ENCODE measurements at regions not wholly inside any gene's neighbourhood (a gene's known extent, or its start where the extent isn't known, plus 50 kb on each side); places are given as distances from the start of the nearest gene placed in this dataset.

DNA sequence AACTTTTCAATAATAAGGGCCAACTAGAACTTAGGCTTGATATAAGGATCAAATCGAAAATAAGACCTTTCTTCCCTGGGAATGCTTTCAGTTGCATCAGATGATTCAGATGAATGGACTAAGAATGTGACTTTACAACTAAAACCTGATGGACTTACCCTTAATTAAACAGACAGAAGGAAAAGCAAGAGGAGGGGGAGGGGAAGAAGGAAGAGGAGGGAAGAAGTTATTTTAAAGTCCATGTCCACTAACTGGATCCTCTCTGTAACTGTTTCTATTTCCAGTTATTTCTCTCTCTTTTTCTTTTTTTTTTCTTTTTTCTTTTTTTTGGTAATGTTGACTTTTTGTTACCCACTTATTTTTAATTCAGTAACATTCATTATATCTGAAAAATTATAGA, 486.0 kb downstream of the MAFB start:
- DNase-seq, result no peak

DNA sequence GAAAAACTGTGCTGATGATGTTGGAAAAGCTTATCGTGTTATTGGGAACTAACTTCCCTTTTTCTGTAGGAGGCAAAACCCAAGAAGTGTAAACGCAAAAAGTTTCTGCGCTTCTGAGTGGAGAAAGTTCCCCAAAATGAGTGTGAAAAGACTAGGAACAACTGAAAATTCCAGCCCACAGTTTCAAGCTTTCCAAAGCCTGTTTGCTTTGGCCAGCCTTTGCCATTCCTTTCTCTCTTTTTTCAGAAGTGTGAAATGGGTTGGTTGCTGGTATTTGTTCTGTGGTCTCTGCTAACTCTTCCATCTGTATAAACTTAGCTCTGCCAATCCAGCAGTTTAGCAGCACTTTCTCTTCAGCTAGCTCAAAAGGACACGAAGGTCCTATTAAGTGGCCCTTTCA, 491.3 kb downstream of the MAFB start:
- no peak for DNase-seq

DNA sequence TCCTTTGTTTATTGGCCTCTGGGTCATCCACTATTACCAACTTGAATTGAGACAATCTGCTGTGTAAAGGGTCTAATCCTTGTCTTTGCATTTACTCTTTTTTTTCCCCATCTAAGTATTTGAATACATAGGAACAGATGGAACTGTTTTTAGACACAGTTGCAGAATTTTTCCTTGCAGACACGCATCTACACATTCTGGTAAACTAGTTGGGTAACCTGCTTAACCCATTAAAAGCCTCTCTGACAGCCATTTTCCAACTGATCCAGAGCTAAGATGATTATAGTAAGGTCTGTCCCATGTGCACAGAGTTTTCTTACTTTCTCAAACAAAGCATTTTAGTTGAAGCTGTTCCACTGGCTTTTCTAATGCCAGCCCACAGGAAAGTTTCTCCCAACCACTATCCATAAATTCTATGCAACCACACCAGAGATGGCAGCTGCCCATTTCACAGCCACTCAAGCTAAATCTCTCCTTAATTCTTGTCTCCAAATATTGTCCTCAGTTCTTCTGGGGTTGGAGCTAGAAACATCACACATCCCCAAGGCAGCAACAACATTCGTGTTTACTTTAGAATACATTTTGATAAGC, 492.1 kb downstream of the MAFB start:
- no peak for DNase-seq

DNA sequence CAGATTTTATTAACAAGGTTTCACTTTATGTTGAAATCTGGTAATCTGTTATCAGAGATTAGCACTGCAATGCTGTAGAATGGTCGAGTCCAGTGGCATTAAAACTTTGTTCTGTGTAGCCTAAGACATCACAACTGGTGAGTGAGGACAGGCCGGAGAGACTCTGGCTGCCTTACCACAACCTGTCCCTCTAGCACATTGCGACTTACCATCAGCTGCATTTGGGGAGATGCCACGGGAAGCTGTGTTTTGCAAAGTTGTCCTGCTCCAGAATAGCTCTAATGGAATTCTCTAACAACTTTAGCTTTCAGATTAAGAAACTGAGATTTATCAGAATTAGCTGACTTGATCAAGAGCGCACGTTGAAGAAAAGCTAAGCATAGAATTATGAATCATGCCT, 493.3 kb downstream of the MAFB start:
- DNase-seq, result no peak

DNA sequence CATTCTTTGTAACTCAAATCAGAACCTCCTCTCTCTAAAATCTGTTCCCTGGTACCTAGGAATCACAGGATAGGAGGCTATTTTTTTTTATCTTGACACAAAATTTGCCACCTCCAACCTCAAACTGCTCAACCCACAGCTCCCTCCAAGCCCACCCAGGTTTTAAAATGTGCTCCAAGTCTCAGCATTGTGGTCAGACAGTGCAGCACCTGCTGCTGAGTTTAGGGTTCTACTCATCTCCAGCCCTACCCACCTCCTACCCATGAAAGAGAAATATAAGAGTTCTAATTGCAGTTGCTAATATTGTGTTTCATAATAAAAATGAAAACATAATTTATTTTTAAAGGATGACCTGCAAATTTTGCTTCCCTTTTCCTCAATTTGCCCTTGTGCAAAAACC, 496.5 kb downstream of the MAFB start:
- DNase-seq, result no peak

DNA sequence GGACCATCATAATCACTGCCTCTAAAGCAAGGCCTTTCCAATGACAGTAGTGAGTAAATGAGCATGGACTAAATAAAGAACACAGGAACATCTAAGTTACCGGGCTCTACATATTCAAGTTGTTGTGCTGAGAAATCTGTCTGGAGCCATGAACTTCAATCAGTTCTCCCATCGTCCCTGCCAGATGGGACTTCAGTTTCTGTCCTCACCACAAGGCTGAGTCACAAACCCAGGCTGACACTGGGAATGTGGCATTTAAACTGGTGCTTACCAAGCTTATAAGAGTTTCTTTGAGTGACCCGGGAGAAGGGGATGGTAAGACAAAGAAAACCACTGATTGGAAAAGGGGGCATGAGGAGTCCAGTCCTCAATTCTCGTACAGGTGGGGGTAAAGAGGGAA, 497.0 kb downstream of the MAFB start:
- no peak for DNase-seq

DNA sequence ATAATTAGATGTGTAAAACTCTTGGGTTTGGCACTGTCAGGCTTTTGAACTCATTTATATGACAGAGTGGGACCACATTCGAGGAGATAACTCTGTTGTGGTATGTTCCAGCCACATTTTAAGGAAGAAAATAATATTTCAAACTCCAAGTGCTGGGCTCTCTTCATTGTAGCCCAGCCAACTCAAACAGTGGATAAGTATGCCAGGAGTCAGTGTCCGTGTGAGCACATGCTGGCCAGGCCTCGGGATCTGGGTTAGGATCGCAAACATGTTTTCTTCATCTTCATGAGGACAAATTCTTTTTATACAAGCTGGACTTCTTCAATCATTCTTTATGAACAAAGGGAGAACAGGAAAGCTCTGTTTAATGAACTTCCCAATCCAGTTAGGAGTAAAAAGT, 497.5 kb downstream of the MAFB start:
- DNase-seq, result no peak

DNA sequence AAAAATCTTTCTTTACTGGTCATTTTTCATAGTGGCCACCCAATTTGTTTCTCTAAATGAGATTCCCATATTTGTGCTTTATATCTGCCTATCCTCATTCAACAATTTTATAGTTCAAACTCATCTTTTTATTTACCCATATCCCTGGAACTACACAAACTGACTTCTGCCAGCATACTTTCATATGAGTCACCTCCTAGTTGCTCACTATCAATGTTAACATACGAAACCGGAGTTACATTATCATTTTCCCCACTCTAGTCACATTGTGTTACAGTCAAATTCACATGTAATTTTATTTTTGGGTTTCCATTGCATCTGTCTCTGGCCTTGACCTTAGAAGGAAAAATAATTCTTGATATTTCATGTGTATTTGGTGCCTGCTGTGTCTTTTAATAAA, 499.4 kb downstream of the MAFB start:
- DNase-seq, result no peak

DNA sequence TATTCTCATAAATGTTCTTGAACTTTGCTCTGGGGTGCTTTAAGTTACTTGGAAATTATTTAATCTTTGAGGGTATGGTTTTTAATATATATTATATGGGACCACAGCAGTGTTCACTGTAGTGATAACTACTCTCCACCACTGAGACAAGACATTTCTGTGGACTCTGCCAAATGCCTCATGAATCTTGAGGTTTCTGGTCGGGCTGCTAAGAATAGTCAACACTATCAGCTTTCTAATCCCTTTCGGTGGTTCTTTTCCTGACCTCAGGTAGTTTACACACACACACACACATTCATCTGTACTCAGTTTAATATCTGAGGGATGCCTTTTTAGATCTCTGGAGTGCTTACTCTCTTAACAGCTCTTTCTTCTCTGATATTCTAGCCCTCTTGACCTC, 500.7 kb downstream of the MAFB start:
- DNase-seq, result no peak

DNA sequence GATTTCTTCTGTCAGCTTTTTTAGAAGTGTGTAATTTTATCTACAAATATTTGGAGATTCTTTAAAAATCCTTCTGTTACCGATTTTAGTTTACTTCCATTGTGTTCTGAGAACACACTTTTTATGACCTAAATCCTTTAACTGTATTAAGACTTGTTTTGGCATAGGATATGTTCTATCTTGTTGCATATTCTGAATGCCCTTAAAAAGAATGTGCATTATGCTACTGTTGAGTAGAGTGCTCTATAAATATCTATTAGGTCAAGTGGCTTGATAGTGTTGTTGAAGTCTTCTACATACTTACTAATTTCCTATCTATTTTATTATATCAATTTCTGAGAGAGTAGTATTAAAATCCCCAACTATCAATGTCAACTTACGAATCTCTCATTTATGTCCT, 502.2 kb downstream of the MAFB start:
- DNase-seq, result no peak

DNA sequence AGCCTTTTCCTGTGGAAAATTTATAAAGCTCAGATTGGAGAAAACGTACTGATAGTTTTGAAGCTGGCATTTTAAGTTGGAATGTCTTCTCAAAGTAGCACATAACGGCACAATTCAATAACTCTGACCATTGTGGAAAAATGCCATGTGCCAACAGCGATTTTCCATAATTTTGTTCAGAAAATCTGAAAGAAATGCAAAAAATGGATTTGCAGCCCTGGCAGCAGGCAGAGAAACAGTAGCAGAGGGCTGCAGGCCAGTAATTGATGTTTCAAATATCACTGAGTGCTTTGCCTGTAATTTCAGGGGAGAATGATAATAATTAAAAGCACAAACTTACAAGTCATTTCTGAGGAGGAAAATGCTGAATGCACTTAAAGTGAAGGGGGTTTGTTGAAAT, 507.4 kb downstream of the MAFB start:
- DNase-seq, result no peak

DNA sequence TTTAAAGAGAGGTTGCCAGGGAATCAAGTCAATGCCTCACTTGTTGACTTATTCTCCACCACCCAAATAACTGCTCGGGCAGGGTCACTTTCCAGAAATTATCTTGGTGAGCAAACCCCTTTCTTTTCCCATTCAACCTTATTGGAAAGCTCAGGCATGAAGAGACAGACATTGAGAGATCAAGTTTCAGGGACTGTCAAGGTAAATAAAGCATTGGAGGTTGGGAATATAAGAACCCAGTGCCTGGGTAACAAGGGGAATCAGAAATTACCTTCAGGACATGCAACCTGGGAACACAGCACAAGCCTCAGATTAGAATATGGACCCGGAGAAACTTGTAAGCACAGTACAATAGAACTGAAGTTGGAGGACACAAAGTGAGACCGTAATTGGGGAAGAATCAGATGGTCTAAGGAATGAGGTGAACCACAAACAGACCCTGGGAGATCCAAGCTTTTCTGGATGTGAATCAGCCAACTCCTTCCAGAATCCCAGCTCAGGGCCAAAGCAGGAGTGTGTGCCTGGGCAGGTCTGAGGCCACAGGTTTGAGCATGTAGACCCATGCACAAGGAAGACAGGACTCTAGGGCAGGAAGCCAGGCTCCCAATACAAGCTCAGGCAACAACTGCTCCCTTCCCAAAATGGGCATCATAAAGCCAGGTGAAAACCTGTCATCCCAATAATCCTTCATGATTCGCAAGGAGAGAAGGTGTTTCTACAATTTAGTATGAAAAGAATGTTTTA, 512.8 kb downstream of the MAFB start:
- no peak for DNase-seq

DNA sequence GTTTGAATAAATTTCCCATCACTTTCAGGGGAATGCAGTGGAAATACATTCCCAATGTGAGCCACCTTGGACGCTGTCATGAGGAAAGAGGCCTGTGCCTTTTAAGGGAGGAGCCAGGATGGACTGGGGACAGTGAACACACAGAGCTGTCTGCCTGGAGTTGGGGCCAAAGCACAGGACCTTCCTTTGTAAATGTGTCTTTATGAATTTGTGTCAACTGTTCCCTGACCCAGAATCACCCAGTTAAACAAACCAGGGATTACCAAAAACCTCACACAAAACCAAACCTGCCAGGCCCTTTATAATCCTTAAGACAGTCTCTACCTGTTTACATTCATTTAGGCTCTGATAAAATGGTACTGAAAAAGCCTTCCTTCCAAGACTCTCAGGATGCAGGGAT, 513.7 kb downstream of the MAFB start:
- no peak for DNase-seq

DNA sequence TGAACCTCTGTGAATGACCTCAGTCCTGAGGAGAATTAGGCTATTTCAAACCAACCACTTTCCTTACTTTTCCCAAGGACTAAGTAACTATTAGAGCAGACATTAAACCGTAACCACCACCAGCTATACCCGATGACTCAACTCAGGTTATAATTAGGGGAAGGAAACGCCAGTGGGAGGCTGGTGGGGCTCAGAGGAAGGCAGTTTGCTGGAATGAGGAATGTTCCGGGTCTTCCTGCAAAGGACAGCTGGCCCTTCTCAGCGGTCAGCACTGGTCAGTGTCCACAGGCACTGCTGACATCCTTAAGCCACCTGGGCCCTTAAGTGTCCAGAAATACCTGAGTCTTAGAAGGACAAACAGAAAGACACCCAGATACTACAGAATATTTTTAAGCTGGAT, 515.2 kb downstream of the MAFB start:
- DNase-seq, result no peak

DNA sequence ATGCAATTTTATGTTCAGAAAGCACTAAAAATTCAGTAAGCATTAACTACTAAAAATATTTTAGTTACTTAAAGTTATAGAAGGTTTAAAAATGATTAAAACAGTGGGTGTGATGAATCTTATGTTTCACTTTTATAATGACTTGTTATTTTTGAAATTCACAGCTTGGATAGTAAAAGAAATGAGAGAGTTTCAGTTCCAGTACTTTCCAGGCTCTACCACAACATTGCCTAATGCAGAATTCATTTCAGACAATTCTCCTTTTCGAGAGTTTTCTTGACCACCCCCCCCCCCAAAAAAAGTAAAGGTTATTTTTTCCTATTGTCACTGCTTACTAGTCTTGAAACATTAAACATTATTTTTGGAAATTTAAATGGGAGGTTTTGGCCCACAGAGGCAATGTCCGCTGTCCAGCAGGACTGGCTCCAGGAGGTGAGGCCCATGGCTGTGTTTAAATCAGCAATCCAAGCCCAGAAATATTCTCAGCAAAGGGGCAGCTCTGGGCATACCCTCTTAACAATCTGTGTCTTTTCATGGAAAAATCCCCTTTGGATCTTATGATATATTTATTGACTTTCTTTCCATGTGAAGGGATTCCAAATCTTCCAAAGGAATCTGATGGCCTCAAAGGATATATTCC, 519.9 kb downstream of the MAFB start:
- DNase-seq, result no peak

DNA sequence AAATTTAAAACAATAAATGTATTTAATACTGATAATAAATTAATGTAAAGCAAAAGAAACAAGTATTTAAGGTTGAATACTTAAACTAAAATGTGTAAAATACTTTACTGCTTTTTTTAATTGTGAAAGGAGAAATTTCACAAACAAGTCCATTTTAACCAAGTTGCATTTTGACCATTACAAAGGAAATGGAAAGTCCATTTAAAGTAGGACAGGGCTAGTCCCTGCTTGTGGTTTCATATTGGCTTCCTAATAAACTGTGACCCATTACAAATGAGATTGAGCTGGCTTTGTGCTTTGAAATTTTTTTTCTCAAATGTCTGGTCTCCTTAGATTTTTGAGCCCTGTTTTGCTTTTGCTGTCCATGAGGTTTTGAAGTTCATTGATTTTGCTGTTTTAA, 527.6 kb downstream of the MAFB start:
- DNase-seq, result no peak

DNA sequence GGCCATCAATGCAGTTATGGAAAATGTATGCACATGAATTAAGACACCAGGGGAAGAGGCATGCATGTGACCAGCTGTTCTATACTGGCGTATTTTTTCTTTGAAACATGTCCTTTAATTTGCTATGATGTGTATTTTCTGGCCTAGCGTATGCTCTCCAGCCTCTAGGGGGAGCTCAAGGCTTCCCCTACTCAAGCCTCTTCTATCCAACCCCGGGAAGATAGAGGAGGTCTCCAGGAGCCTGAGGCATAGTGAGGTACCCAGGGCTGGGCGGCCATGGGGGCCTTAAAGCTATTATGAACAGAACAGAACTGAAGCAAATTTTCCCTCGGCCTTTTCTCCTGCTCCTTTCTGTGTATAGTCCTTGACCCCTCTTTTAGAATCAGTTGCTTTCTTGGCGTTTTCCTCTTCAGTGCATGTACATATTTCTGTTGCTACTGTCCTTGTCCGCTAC, 528.9 kb downstream of the MAFB start:
- DNase-seq, result peak; percentile 18

DNA sequence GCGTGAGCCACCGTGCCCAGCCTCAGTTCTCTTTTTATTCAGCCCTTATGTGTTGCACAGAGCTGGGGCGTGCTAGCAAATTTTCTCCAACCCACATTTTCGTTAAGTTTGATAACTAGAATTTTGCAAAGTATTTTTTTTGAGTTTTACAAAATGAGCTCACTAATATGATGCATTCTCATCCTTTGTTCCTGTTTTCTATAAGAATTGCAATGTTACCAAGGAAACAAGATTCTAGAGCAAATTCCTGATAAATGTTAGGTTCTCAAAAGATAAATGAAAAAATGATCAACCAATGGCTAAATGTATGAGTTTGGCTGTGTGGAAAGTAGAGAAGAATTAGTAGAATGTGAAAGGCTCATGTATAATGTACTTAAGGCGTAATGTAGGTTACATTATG, 529.8 kb downstream of the MAFB start:
- no peak for DNase-seq

DNA sequence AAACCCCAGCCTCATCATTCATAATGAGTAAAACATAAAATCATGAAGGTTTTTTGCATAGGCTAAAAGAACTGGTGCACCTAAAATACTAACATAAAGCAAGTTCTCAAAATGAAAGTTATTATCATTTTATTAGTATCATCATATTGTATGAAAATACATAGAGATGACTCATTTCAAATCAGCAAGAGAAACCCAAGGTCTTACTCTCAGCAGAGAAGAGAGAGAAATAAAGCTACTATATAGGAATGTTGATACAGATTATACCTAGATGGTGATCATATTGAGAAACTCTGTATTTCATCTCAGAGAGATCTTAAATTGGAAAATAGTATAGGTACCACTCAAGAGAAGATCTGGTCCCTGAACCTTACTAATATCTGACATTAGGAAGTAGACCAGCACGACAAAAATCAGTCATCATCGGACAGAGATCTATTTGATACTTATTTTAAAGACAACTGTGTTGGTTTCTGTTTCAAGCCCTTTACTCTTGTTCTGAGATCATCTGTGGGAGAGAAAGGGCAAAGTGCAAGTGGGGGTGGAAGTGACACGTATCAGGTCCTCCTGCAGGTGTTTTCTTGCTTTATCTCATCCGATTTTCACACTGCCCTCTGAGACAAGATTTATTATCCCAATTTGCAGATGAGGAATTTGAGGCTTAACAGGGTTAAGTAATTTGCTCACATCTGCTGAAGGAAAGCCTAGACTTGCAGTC, 532.3 kb downstream of the MAFB start:
- no peak for DNase-seq

DNA sequence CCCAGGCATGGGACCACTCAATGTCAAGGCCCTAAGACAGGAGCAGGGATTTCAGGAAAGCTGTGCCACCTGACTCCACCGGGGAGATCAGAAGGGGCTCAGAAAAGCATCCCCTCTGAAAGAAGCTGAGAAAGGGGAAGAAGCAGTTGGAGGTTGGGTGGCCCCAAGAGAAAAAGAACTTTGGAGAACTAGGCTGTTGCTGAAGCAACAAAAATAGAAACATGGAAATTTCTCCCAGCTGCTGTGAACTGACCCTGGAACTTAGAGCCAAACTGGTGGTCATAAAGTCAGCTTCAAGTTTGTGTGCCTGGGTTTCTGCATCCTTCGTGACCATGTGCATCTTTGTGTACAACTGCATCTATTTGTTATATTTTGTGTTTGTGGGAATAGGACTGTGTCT, 534.5 kb downstream of the MAFB start:
- DNase-seq, result no peak

DNA sequence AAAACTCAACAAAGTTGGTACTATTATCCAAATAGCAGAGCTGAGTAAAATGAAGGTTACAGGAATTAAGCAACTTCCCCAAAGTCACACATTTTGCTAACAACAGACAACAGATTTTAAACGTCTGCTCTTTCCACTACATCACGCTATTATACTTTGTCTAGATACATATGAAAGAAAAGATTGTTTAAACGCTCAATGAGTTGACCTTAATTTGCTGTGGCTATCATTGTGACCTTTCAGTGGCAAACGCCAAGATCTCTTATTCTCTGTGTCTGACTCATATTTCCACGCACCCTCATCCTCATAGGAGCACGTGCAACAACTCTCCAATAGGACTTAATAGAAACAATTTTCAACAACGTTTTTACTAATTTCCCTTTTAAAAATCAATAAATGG, 540.1 kb downstream of the MAFB start:
- DNase-seq, result no peak

DNA sequence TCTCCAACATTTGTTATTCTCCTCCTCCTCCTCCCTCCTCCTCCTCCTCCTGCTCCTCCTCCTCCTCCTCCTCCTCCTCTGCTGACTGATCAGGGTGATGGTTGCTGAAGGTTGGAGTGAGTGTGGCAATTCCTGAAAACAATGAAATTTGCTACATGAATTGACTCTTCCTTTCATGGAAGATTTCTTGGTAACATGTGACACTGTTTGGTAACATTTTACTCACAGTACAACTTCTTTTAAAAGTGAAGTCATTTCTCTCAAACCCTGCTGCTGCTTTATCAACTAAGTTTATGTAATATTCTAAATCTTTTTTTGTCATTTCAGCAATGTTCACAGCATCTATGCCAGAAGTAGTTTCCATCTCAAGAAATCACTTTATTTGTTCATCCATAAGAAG, 543.0 kb downstream of the MAFB start:
- no peak for DNase-seq

DNA sequence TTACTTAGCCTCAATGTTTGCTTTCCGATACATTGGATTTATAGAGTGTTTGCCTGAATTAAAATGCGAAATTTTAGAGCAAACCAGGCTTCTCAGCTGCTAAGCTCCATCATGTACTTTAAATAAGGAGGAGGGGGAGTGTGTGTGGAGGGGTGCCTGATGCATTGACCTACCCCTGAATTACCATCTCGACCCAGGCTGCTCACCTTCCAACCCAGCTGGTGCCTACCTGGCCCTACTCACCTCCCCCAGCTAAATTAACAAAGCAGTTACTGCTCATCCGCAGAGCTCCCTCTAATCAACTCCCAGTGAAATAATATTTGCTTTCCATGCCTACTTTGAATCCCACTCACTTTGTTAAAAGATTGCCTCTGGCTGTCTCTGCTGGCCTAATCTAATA, 544.5 kb downstream of the MAFB start:
- no peak for DNase-seq

DNA sequence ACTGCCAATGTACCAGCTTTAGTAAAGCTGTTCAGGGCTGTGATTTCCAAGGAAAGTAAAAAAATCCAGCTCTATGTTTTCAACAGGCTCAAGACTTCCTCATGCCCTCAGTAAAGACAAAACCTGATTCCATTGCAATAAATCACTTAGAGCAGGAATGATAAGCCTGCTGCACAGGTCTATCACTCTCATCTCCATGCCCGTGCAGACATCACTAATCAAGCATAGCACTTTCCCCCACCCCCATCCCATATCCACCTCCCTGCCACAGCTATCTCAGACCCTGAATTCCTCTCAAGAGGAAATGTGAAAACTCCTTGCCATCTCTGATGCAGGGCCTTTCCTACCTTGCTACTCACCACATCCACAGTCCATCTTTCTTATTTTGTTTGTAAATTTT, 554.9 kb downstream of the MAFB start:
- DNase-seq, result no peak
